Body of pancreas (tissue), 4 donors: ENCODE measurements at regions not wholly inside any gene's neighbourhood (a gene's known extent, or its start where the extent isn't known, plus 50 kb on each side); places are given as distances from the start of the nearest gene placed in this dataset.

Source experiments
- ATAC-seq: fragments of 150-250 bp; one replicate; pipeline ENCODE4 v1.9.1; 2016
- DNase-seq, 4 donors: peaks; one replicate each; pipeline ENCODE4 v3.0.0-alpha.2; 2019
- H3K27ac ChIP-seq, 4 donors: fragments of 200-600 bp; sonication (generic); 1 replicate in 3 of 4; 2 replicates in 1 of 4; pipeline versions ENCODE4 v1.5.1 to v1.6.1; 2016 to 2019; ENCODE audit warnings: mild to moderate bottlenecking in 1 of 4, mixed read lengths in 1 of 4, moderate library complexity in 1 of 4
- H3K27me3 ChIP-seq, 2 donors: fragments of 200-600 bp; sonication (generic); one replicate each; pipeline ENCODE4 v1.6.0; 2016; ENCODE audit warnings: mild to moderate bottlenecking in 1 of 2
- H3K36me3 ChIP-seq, 2 donors: fragments of 200-600 bp; sonication (generic); replicated peaks in 1 of 2; 2 replicates each; pipeline ENCODE4 v1.5.1; 2016; ENCODE audit warnings: low read depth in 2 of 2; ENCODE audit not compliant: insufficient read depth in 1 of 2
- H3K4me1 ChIP-seq: fragments of 200-600 bp; sonication (generic); one replicate; pipeline ENCODE4 v1.6.0; 2016
- H3K4me3 ChIP-seq, 2 donors: fragments of 200-600 bp; sonication (generic); 1 replicate in 1 of 2; 2 replicates in 1 of 2; pipeline ENCODE4 v1.5.1; 2016 to 2019
- H3K9me3 ChIP-seq, 3 donors: fragments of 200-600 bp; sonication (generic); 1 replicate in 2 of 3; 2 replicates in 1 of 3; pipeline ENCODE4 v1.5.1; 2016
- POLR2A ChIP-seq, 3 donors: fragments of 450-650 bp; IDR thresholded peaks; one replicate each; pipeline ENCODE4 v1.6.1; 2016; ENCODE audit warnings: antibody characterized with exemption in 3 of 3, mild to moderate bottlenecking in 2 of 3
- WGBS, 2 donors: methylation state at CpG; one replicate each; pipeline ENCODE4 v1.1.5; 2017; 5-methylcytosine and 5-hydroxymethylcytosine counted together
- intact Hi-C: fragments of 100-400 bp; cut with DNase I; formaldehyde crosslinking; loops from one replicate; pipeline ENCODE4 v1.15.1; 2023
- TF ChIP-seq, protein P1 (sequence below), 7 experiments: fragments of 450-650 bp in 4 of 7; fragments of 200-600 bp in 3 of 7; sonication (generic) in 3 of 7; IDR thresholded peaks; one replicate each; pipeline ENCODE4 v1.5.1; 2016 to 2019; ENCODE audit warnings: antibody characterized with exemption in 7 of 7

DNA sequence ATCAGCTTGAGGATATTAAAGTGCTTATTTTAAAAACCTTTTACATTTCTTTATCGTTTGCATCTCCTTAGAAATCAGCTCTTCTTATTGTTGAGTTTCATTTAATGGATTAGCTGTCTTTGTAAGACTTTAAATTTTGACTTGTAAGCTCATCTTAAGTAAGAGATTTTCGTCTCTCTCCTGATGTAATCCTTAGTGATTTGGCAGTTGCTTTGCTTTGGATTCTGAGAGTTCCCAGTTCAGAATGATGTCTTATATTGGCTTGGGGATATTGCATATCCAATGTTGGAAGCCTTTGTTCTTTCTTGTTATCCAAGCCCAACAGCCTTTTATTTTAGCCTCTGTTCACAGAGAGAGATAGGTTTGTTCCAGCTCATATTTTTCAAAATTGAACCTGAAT, 212.1 kb downstream of the ARL6IP6 start:
- no peak overlapping the region for H3K27ac ChIP-seq
- H3K27me3 ChIP-seq, result no peaks in the 10 kb centered on the region
- no peak for DNase-seq
- H3K36me3 ChIP-seq, result no peaks in the 10 kb centered on the region
- TF ChIP-seq, protein P1, sequence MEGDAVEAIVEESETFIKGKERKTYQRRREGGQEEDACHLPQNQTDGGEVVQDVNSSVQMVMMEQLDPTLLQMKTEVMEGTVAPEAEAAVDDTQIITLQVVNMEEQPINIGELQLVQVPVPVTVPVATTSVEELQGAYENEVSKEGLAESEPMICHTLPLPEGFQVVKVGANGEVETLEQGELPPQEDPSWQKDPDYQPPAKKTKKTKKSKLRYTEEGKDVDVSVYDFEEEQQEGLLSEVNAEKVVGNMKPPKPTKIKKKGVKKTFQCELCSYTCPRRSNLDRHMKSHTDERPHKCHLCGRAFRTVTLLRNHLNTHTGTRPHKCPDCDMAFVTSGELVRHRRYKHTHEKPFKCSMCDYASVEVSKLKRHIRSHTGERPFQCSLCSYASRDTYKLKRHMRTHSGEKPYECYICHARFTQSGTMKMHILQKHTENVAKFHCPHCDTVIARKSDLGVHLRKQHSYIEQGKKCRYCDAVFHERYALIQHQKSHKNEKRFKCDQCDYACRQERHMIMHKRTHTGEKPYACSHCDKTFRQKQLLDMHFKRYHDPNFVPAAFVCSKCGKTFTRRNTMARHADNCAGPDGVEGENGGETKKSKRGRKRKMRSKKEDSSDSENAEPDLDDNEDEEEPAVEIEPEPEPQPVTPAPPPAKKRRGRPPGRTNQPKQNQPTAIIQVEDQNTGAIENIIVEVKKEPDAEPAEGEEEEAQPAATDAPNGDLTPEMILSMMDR (IDR thresholded peaks at IDR 0.05), result no peak
- no peak for TF ChIP-seq POLR2A (IDR thresholded peaks at IDR 0.05)
- no peaks in the 10 kb centered on the region for H3K9me3 ChIP-seq
- H3K4me1 ChIP-seq, result no peaks in the 10 kb centered on the region
- ATAC-seq, result no peak
- no peak overlapping the region for H3K4me3 ChIP-seq
- WGBS, 2 donors, result 54 to 65% methylated on average over 2 of the region's 2 CpGs
- intact Hi-C loops, result no loop called here

DNA sequence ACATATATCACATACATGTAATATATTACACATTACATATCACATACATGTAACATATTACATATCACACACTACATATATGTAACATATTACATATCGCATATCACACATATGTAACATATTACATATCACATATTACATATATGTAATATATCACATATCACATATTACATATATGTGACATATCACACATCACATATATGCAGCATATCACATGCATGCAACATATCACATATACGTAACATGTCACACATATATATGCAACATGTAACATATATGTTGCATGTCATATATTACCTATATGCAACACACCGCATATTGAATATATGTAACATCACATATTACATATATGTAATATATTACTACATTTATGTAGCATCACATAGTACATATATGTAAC, 211.2 kb downstream of the ARL6IP6 start:
- 91% methylated on average over 3 of the region's 3 CpGs for WGBS, 2 donors
- intact Hi-C loops, result no loop called here
- H3K27me3 ChIP-seq, result no peaks in the 10 kb centered on the region
- H3K27ac ChIP-seq, result no peak overlapping the region
- no peaks in the 10 kb centered on the region for H3K9me3 ChIP-seq
- H3K36me3 ChIP-seq, result no peaks in the 10 kb centered on the region
- H3K4me3 ChIP-seq, result no peak overlapping the region
- TF ChIP-seq POLR2A (IDR thresholded peaks at IDR 0.05), result no peak
- TF ChIP-seq, protein P1 (IDR thresholded peaks at IDR 0.05), result no peak
- no peaks in the 10 kb centered on the region for H3K4me1 ChIP-seq
- DNase-seq (no peak), ATAC-seq (no peak)

DNA sequence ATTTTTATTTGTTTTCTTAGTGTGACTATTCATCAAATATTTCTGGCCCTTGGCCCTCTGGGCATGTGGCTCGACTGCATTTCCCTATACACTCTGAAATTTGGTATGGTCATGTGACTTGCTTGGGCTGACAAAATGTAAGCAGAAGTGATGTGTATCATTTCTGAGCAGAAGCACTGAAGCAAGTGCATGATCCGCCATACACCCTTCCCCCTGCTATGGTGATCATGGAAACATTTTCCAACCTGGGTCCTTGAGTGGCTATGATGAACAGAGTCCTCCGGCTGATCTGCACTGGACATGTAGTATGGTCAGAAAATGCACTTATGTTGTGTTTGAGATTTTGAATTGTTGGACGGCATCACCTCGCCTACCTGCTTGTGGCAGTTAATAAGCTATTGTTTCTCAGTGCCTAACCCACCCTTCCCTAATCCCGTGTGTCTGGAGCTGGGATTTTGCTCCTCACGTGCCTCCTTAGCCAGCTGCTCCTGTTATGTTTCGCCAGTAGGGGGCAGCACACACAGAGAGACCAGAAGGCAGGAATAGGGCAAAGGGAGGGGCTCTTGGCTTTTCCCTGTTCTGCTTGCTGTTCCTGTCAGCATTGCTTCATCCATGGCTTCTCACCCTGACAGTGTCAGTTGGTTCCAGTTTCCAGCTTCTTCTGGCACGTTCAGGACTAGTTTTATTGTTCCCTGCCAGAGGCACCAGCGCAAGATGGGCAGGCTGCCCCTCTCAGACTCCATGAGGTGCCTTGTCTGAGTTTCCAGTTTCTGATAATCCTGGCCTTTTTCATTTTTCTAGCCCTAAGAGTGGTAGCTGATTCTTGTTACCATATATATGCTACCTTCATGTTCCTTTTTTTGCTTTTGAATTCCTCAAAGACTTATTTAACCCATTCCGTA, 207.4 kb downstream of the ARL6IP6 start:
- 20 to 32% methylated on average over 11 of the region's 11 CpGs for WGBS, 2 donors
- H3K36me3 ChIP-seq, result no peaks in the 10 kb centered on the region
- no peak overlapping the region for H3K27ac ChIP-seq
- no peak for TF ChIP-seq POLR2A (IDR thresholded peaks at IDR 0.05)
- TF ChIP-seq, protein P1 (IDR thresholded peaks at IDR 0.05), result peak; percentile 44 to 64 (median 49)
- peak; percentile 48 to 66 (median 56) for DNase-seq
- no peaks in the 10 kb centered on the region for H3K9me3 ChIP-seq
- peak; percentile 66 for ATAC-seq
- no peaks in the 10 kb centered on the region for H3K4me1 ChIP-seq
- H3K4me3 ChIP-seq, result no peak overlapping the region
- no peaks in the 10 kb centered on the region for H3K27me3 ChIP-seq
- intact Hi-C loops, result no loop called here

DNA sequence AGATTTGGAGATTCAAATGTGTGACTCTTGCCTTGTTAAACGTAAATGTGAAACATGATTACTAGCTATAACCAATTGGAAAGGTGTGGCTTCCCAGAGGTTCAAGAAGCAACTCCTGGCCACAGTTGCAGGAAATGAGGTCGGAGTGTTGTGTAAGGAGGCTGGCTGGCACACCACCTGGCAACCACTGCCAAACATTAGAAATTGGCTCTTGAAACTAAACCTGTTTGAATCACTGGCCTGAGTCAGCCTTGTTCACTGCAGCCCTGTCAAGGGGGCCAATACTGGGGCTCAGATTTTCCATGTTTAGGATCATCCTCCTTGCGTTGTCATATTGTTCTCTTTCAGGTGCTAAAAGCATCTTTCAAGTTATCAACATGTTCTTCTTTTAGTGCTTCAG, 206.3 kb downstream of the ARL6IP6 start:
- H3K36me3 ChIP-seq, result no peaks in the 10 kb centered on the region
- H3K4me1 ChIP-seq, result no peaks in the 10 kb centered on the region
- intact Hi-C loops, result no loop called here
- ATAC-seq (no peak), DNase-seq (peak; percentile 25 to 46 (median 44))
- no peaks in the 10 kb centered on the region for H3K27me3 ChIP-seq
- H3K4me3 ChIP-seq, result no peak overlapping the region
- no peak overlapping the region for H3K27ac ChIP-seq
- 40 to 42% methylated on average over 3 of the region's 3 CpGs for WGBS, 2 donors
- TF ChIP-seq POLR2A (IDR thresholded peaks at IDR 0.05), result no peak
- TF ChIP-seq, protein P1 (IDR thresholded peaks at IDR 0.05), result no peak
- no peaks in the 10 kb centered on the region for H3K9me3 ChIP-seq

DNA sequence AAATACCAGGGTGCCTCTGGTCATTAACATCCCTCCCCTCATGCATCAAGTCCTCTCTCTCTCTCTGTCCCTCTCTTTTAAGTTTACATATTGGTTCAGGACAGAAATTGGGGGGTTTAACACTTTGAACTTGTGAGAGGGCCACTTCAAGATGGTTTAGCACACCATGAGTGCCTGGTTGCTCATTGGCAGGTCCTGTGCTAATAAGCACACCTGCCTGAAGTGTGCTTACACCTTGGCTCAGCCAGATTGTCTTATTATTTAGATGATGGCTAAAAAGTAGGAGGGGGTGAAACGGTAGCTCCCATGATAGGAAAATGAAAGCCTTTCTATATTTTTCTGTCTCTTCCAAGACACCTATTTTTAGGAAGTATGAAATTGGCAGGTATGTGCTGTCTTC, 205.8 kb downstream of the ARL6IP6 start:
- TF ChIP-seq, protein P1 (IDR thresholded peaks at IDR 0.05), result no peak
- TF ChIP-seq POLR2A (IDR thresholded peaks at IDR 0.05), result no peak
- Histone ChIP-seq H3K9me3 (no peaks in the 10 kb centered on the region), H3K4me1 (no peaks in the 10 kb centered on the region), H3K4me3 (no peak overlapping the region), H3K27me3 (no peaks in the 10 kb centered on the region), H3K27ac (no peak overlapping the region), H3K36me3 (no peaks in the 10 kb centered on the region)
- ATAC-seq (no peak), DNase-seq (no peak)
- 56 to 70% methylated on average over 1 of the region's 1 CpG for WGBS, 2 donors
- intact Hi-C loops, result no loop called here
